RPMI8226 (cell line): ENCODE measurements at regions not wholly inside any gene's neighbourhood (a gene's known extent, or its start where the extent isn't known, plus 50 kb on each side); places are given as distances from the start of the nearest gene placed in this dataset.

ENCODE experiments used
- DNase-seq: peaks from one replicate; pipeline ENCODE4 v3.0.0-alpha.2; 2015

DNA sequence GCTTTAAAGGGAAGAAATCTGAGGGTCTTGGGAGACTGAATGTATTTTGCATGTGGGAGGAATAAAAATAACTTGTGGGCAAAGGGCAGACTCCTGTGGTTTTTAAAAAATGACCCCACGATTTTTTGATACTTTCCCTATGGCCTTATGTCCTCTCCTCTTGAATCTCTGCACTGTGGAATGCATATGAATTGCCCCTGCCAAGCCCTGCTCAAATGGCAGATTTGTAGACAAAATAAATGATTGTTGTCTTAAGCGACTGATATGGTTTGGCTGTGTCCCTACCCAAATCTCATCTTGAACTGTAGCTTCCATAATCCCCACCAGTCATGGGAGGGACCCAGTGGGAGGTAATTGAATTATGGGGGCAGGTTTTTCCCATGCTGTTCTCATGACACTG lies 223.8 kb downstream of the DACT1 start:
- DNase-seq = no peak

DNA sequence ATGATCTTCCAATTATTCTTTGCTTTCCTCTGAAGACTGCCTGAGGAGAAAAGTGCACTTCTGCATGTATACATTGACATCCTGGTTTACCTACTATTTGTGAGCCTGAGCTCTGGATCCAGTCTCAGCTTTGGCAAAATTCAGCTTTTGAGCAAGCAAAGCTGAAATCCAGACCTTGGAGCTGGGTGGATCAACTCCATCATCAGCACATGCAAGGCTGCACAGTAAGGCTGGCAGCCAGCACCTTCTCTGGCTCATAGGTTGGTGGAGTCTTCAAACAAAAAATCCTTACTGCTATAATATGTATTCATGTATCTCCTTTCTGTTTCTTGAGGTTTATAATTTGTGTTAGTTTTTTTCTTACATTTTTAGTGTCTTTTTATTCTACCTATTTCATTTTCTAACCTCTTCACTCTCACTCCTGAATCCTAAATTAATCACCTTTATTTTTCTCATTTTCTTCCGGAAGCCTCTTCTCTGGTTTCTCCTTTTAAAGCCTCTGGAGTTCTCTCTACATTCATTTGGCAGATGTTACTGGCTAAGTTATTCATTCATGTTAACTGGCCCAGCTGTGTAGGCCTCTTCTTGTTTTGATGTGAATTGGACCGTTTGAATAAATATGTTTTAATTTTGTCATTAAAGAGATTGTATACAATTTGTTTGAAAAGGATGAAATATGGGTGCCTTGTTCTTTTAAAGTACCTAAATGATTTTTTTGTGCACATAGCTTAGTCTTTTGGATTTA lies 224.8 kb downstream of the DACT1 start:
- no peak for DNase-seq

DNA sequence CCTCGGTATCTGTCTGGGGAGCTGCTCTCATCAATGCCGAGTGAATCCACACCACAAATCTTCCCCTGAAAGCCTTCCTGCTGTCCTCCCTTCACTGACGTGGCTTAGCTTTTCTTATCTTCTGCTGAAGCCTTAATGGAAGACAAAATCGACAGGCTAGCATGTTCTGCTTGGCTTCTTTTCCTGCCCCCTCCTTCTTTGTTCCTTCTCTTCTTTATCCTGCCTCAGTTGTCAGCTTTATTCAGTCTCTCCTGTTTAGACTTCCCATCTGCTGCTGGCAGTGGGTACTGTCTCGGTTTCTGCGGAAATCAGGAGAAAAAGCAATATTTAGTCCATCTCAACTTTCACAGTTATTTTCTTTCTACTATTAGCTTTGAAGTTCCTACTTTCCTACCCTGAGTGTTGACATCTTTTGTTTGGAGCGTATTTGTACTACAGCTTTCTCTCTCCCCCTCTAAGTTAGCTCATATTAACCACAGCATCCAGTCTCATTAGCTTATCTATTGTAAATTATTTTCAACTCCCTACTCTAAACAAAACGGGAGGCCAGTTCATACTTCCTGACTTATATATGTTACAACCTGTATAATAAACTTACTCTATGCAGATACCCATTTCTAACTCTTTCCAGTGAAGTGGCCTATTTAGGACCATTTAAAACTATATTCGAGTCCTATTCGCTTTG lies 226.0 kb downstream of the DACT1 start:
- DNase-seq = no peak

DNA sequence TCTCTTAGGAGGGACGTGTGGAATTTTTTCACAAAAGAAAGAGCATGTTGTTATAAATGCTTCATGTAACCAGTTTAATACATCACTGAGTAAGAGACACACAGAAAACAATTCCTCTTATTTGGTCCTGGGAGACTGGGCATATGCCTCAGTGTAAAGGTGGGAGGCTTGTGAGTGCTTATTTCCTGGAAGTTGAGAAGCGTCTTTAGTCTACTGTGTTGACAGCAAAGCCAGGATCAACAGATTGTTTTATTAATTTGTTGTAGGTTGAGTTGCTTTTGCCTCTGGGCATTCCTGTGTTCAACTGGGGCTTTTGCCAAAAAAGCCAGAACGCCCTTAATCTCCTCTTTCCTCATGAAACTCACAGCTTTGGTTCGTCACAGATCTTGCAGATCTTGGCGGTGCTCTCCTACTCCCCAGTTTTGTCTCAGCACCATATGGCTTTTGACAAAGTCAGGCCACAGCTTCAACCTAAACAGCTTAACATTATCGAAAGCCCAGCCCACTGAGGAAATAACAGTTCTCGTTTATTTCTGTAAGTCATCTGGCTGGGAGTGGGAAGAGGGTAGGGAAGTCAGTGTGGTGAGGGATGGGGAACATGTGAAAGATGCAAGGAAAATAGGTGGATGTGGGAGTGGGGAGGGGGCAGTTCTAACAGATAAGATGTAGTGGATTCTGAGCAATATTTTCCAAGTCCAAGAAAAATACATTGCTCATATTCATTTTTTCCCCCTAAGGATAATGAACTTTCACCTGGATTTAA lies 227.2 kb downstream of the DACT1 start:
- DNase-seq = no peak

DNA sequence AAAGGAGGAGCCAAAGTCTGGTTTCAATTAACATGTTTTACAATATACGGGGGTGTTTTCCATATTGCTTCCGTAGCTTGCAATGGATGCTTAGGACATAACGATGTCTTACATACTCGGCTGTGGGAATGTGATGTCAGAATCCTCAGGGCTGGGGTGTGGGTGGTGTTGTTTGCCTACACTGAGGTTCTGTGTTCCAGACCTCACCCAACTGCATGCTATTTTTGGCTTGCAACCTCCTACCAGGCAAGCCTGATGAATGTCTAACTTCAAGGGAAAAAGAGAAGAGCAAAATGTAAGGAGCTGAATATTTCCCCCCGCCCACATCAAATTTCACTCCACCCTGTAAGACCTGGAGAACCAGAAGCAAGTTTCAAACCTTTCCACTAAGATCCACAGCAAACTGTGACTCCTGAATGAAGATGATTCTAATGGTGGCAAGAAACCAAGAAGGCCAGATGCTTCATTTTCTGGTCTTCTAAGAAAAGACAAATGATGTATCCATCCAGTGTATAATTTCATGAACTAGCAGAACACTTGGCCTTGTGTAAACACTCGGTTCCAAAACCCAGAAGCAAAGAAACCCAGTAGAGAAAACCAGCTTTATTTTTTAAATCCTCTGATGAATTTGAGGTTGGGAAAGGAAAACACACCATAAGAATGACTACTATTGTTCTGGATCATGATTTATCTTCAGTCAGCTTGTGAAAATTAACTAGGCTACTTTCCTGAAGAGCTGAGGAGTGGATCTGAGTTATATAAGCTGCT lies 227.9 kb downstream of the DACT1 start:
- DNase-seq = no peak

DNA sequence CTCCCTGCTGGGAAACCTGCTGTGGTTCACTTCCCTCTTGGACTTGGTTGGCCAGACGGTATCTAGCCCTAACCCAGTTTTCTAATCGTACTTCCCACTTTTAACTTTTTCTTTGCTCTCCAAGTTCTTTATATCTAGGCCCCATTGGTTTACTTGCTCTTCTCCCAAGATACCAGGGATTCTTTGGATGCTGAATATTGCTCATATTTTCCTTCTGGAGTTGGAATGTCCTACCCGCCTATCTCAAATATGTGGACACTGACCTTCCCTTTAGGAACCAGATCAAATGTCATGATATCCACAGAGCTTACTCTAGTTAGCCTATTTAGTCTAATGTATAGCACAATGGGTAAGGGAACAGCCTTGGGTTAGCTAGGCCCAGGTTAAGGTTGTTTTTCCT lies 228.6 kb downstream of the DACT1 start:
- DNase-seq = no peak

DNA sequence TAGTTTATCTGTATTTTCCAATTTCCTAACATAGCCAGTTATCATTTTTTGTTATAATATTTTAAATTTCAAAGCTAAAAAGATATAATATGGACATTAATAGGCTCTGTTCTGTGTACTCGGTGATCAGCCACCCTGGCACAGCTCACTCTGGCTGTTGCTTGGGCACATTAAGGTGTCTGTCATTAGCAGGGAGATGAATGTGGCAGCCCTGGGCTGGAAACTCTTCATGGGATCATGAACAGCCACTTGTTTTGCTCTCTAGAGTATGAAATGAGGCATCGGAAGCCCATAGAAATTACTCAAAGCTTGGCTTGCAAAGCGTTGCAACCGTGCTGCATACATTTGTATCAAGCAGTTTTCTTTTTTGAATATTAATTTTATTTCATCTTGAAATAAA lies 233.2 kb downstream of the DACT1 start:
- no peak for DNase-seq

DNA sequence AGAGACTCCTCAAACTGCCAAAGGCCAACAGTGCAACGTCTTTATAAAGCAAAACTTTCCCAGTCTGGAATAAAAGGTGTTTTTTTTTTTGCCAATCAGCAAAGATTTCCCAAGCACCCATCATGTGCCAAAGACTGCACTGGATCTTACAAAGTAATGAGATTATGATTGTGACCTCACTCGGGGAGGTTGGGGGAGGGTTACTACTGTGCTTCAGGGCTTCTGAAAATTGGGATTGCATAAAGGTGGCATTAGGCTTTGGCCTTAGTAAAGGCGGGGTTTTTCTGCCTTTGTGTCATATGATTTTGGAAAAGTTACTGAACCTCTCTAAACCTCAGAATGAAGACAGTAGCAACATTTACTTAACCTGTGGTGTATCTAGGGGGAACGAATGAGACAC lies 233.8 kb downstream of the DACT1 start:
- no peak for DNase-seq

DNA sequence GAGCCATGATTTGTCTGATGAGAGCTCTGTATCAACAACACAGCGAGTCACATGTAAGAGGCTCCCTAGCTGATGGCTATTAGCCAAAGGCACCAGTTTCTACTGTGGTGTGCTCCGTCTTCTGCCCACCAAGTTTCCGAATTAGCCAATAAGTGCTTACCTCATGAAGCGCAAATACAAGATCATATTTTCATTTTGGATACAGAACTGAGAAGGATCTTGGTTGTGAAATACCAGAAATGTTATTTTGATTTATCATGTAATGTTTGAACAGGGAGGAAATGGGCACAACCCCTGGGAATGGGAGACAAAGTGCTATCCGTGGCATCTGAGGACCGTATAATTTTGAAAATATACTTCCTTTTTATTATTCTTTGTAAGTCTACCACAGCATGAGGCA lies 234.3 kb downstream of the DACT1 start:
- no peak for DNase-seq

DNA sequence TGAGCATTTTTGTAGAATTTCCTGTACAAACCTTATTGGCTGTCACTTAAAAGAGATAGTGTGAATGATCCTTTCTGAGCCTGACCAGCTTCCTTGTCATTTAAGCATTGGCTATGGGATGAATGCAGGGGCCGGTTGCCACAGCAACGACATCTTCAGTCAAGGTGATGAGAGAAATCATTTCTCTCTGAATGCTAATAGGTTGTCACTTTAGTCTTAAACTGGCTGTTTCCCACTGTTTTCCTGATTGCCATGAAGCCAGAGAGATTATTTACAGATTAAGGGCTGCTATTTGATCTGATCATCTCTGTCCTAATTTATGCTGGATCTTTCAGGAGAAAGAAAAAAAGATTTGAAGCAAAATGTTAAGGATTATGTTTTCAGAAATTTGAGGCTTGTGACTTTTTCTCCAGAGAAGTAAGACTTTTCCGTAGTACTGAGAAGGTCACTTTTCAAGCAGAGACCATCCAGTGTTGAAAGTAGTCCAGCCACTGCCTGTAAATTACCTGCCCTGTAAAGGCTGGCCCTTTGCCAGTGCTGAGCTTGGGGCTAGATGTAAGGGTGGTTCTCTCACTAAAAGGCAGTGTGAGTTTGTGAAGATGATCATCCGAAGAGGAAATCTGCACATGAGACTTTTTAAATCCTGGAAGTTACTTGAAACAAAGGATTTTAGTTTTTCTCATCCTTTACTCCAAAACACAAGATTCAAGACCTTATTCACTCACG lies 235.6 kb downstream of the DACT1 start:
- DNase-seq = no peak

DNA sequence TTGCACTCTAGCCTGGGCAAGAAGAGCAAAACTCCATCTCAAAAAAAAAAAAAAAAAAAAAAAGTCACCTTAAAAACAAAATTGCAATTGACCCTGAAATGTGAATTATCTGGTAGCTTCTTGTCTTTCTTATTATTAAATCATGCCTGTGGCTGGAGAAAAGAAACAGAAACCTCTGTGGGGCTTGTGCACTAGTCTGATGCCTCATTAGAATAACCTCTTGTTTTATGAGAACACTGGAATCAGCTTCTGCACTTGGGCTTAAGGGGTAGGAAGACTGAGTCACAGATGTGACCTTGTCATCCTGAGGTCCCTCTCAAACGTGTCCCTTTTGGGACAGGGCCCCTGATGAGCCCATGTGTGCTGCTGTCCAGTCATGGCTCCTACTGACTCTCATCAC lies 237.9 kb downstream of the DACT1 start:
- DNase-seq = no peak

DNA sequence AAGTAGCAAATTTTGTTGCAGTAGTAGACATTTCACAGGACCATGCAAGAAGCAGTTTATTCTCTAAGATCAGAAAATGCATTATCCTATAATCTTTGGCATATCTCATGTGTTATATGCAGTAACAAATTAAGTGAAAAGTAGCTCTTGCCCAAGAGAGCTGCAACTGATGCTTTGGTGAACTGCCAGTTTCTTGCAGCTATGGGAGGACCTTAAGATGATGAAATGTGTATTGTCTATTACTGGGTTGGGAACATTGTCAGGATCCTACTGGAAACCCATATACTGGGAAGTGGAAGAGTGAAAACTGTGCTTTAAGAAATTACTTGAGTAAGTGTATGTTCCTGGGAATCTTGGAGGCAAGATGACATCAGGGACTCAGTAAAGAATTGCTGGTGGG lies 238.8 kb downstream of the DACT1 start:
- DNase-seq = no peak

DNA sequence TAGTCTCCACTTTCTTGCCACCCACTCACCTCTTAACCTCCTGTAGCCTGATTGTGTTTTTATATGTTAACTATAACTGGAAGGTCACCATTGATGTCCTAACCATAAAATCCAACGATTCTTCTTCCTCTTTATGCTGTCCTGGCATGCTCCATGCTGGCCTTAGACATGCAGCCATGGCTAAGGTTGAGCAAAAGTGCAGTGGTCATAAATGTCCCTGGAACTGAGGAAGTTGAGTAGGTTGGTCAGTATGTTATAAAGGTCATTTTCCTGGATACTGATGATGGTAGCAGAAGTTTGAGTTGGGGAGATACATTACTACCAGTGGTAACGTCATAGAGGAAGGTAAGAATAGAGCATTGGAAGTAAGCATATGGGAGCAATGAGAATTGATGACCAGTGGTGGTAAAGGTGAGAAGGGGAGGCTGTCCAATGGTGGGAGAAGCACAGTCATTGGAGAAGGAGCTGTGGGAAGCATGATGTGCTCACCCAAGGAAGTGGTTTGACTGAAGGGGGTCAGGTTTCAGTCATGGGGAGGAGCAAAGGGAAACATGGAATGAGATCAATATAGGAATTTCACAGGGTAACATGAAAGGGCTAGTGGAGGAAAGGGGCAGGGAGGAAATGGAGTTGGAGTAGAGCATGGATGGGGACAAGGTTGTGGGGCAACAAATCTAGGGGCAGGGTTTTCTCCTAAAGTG lies 240.8 kb downstream of the DACT1 start:
- DNase-seq = no peak

DNA sequence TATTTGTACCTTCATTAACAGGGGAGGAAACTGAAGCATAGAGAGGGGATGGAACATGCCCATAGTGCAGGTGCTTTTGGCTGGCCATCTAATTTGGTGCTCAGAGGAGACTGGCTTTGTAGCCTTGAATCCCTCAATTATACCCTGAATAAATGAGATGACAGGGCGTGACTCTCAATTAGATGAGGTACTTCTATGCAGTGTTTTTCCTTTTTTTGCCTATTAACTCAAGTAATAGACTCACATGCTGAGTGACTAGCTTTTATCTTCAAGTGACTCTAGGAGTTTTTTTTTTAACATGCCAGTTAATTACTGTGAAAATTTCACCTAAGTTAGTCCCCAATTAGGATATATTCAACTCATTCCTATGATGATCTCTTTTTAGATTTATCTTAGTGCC lies 243.7 kb downstream of the DACT1 start:
- no peak for DNase-seq

DNA sequence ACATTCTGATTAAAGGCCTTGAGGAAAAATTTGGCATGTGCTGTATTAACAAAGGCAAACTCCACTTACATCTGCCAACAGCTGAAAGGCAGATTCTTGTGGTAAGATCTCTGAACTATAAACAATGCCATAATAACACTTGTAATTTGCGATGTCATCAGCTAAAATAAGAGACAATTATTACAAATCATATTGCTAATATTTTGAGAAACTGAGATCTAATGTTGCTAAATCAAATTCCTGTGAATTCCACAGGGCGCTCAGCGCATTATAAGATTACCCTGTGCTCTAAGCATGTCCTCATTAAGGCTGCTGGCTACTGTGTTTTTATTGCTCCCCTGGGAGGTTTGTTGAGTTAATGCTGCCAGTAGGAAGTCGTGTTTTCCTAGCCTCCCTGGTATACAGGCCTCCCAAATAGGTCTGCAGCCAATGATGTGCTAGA lies 244.8 kb downstream of the DACT1 start:
- no peak for DNase-seq

DNA sequence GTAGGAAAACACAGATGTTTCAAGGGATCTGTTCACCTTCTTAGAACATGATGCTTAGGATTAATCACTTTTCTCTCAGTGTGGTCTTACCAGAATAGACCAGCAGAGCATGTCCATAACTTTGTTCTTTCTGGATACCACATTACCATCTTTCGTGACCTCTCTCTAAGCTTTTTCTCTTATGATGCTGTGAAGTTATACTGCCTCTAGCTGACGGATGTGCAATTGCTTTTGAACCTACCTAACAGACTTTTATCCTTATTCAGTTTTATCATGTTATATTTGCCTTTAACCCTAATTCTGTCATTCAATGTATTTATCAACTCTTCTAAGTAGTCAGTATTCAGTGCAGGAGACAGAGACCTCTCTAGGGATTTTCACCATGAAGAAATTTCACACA lies 246.7 kb downstream of the DACT1 start:
- no peak for DNase-seq

DNA sequence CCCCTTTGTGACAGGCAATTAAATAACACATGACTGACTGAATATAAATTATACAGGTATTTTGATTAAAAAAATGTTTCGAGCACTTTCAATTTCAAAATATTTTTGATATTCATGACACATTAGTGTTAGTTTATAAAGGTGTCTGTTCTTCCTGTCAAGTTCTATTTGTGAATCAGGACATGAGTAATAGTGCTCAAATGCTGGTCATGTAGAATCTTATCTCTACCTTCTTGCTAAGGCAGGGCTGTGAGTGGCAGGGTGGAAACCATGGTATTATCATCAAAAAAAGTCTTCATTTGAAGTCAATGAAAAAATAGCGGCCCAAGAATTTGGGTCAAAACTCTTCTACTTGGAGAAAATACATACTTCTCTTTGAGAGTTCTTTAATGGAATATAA lies 250.2 kb downstream of the DACT1 start:
- no peak for DNase-seq

DNA sequence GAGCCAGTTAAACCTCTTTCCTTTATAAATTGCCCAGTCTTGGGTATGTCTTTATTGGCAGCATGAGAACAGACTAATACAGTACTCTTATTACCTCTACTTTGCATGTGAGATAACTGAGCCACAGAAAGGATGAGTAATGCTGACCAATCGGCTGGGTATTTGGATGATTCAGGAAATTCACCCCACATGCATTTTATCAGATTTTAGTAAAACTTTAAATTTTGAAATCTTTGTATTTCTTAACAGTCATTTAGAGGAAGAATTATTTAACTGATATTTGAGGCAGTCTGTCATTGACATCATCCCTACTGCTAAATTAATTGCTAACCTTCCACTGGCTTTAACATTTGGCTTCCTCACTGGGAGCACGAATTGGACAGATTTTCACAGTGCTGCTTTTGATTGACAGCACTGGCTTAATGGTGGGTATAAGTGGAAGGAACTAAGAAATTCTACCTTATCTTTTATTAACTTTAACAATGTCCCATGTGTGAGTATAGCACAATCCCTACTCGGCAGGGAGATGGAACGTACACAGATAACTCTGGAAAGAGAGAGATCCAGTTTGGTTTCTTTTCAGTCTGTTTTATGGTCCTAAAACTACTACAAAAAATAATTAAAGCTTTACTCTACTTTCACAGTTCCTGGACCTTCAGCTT lies 261.0 kb downstream of the DACT1 start:
- DNase-seq = no peak

DNA sequence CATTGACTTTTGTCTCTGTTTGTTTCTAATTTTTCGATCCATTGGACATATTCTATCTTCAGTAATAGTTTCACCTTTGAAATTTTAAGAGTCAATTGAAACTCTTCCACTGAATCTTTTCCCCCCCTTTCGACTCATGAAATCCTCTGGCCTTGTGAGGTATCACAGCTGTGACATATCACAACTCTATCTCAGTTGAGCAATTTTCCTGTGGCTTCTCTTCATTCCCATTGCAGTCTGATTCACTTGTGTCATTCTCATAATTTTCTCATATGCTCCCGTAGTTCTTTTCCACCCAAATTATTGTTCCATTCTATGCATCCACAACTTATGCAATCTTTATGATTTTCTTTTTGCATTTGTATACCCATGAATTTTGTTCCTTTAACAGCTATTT lies 261.6 kb downstream of the DACT1 start:
- DNase-seq = no peak

DNA sequence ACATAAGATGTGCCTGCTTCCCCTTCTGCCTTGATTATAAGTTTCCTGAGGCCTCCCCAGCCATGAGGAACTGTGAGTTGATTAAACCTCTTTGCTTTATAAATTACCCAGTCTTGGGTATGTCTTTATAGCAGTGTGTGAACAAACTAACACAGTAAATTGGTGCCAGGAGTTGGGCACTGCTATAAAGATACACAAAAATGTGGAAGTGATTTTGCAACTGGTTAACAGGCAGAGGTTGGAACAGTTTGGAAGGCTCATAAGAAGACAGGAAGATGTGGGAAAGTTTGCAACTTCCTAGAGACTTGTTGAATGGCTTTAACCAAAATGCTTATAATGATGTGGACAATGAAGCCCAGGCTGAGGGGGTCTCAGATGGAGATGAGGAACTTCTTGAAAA lies 264.1 kb downstream of the DACT1 start:
- no peak for DNase-seq

DNA sequence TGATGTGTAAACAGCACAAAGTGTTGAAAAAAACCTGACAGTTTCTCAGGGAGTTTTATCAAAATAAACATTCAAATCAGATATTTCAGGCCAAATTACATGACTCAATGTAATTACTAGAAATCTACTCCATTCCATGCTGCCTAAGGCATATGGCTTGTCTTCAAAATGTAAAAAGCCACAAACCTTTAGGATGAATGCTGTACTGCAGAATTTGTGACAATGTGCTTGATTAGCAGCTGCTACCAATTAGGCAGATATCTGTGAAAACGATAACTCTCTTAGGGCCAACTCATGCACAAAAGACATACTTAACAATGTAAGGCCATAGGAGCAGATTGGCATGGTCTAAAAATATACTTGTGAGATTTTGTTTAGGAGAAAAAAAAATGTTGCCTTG lies 267.0 kb downstream of the DACT1 start:
- DNase-seq = no peak
